MM.1S (cell line): ENCODE measurements at regions not wholly inside any gene's neighbourhood (a gene's known extent, or its start where the extent isn't known, plus 50 kb on each side); places are given as distances from the start of the nearest gene placed in this dataset.

Experiments
- CTCF ChIP-seq: fragments of 300-600 bp; sonication (generic); IDR thresholded peaks from 2 replicates; pipeline ENCODE4 v1.5.1; 2016; ENCODE audit warnings: antibody characterized with exemption, low read length, mixed read lengths
- EZH2 ChIP-seq: fragments of 300-600 bp; sonication (generic); optimal IDR thresholded peaks from 2 replicates; pipeline ENCODE3; 2017; ENCODE audit warnings: low read depth, mild to moderate bottlenecking, antibody characterized with exemption, low read length, mixed read lengths
- EZH2phosphoT487 ChIP-seq: fragments of 300-600 bp; sonication (generic); IDR thresholded peaks from 2 replicates; pipeline ENCODE4 v1.6.1; 2018; ENCODE audit warnings: antibody characterized with exemption, low read length

DNA sequence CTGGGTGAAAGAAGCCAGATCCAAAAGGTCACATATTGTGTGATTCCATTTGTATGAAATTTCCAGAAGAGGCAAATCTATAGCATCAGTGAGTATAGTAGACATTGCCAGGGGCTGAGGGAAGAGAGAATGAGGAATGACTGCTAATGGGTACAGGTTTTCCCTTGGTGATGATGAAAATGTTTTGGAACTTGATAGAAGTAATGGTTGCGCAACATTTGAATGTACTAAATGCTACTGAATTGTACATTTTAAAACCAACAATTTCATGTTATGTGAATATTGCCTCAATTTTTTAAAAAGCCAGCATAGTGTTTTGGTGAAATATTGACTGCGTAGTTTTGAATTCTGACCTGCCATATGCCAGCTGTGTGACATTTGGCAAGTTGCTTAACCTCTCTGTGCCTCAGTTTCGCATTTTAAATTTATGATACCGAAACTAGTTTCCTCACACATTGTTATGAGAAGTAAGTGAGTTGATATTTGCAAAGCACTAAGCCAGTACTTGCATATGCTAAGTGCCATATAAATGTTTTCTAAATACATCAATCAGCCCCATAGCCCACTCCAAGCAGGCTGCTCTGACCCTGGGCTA lies 75.4 kb upstream of the TMEM45B start:
- no peak for TF ChIP-seq EZH2phosphoT487
- TF ChIP-seq CTCF: no peak
- TF ChIP-seq EZH2: no peak
